GM18907 (cell line): ENCODE measurements at regions not wholly inside any gene's neighbourhood (a gene's known extent, or its start where the extent isn't known, plus 50 kb on each side); places are given as distances from the start of the nearest gene placed in this dataset.
"Not testable (repeated sequence)": the region's sequence is repeated elsewhere in the genome, so short reads cannot be mapped to it uniquely, and the experiment has no call there.

ENCODE experiments used
- ATAC-seq: cut with Tn5 transposase; IDR thresholded peaks from one replicate; pipeline ENCODE4 v1.9.1; 2021; ENCODE audit warnings: mild to moderate bottlenecking, moderate library complexity; ENCODE audit not compliant: unreplicated experiment

DNA sequence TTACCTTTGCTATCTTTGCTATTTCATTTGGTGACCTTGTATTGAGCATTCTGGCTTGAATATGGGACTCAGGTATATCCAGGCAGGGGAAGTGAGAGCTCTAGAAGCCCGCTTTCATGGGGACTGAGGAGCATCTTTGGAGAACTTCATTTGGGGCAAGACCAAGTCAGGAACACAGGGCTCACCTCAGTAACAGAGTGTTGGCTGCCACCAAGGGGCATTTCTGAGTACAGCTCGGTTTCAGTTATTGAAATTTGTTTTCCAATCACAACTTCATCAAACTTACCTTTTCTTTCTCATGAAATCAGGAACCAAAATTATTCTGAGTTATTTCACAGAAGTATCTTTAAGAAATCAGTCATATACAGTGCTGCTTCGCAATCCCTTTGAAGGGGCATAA lies 337.2 kb downstream of the C7orf25 start:
- ATAC-seq, result no peak

DNA sequence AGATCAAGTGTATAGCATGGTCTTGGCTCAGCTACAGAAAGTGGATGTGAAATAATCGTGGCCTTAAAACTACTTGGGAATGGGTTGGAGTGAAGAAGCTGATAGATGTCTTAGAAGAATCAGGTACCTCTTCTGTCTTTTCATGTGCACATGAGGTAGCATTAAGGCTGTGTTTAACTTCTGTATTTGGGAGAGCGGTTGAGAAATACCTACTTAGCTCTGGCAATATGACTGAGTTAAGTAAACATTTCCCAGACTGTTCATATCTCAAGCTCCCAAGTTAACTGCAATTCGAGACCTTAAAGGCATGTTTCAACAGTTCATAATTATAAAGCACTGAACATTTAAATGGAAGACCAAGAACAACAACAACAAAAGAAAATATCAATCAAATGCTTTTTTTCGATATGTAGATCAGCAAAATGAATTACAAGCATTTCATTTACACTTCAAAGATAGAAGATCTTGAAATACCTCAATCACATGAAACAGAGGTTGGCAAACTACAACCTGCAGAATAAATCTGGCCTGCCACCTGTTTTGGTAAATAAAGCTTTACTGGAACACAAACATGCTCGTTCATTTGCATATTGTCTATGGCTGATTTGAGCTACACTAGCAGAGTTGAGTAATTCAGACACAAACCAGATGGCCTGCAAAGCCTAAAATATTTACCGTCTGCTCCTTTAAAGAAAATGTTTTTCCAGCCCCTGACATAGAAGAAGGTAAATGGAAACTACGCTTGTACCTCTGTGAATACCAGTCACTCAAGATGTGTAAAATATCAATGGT lies 337.1 kb upstream of the GLI3 start:
- no peak for ATAC-seq

DNA sequence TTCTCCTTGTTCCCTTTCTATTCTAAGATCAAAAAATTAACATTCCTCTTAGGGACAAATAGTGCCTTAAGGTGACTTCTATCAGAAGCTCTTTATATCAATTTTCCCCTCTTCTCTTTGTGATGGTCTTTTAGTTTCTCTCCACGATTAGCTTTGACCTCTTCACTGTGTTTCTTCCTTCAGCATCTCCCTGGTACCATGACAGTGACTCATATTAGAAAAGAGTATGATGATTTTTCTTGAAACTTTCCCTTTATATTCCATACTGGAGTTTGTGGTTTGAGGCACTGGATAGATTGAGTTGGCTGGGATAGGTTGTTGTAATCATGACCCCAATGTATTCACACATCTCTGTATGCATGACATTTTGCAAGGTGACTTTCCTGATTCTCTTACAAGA lies 335.6 kb upstream of the GLI3 start:
- no peak for ATAC-seq

DNA sequence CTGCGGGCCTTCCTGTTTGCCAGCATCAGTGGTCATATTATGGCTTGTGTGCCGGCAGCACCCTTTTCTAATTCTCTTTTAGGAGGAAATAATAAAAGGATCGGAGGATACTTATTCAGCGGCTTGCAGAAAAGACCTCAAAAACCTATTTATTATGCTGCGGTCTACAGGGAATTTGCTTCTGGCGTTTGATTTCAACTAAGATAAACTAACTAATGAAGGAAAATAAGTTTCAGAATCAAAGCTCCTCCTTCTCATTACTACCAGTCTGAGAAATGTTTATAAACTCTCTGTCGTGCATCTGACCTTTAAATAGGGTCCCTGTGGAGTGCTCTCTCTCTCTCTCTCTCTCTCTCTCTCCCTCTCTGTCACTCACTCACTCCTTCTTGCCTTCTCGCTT lies 335.0 kb upstream of the GLI3 start:
- ATAC-seq, result no peak

DNA sequence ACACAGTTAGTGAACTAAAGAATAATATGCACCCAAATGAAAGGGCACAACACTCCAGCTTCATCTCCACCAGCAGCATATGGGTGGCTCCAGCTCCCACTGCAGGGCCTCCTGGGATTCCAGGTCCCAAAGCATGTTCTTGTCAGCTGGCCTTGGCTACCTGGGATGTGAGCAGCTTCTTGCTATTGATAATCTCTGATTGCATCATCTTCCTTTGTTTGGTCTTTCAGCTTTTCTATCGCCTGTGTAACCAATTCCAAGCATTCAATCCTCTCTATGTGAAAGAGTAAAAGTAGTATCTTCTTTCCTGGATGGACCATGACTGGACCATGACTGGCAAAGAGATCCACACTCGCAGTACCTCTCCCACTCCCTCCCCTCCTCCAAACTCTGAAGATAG lies 333.9 kb upstream of the GLI3 start:
- no peak for ATAC-seq

DNA sequence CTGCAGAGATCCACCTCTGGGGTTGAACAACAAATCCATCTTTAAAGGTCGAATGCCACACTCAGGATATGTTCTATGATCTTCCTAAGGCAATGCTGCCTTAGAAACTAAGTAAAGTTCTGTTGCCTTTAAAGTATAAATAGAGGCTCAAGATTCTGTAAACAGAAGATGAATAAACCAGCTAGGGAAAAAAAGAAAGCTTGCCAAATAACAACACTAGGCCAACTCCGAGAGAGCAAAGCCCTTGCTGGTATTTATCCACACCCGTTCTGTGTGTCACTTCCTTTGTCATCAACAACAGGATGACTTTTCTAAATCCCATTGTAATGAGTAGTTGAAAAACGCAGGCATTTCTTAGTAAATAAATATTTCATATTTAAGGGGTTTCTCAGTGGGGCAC lies 330.0 kb upstream of the GLI3 start:
- ATAC-seq, result no peak

DNA sequence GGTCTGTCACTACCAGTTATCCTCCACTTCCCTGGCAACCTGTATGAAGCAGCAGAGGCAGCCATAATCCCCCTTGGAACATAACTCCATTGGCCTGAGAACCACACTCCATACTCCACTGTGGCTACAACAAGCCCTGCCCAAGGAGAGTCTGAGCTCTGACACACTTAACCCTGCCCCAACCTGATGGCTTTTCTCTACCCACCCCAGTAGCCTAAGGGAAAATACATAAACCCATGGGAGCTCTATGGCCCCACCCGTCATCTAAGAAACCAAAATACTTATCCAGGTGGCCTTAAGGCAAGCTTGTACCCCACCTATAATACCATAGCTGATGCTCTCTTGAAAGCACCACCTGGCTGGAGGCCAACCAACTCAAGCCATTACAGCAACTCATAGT lies 324.8 kb upstream of the GLI3 start:
- ATAC-seq, result no peak

DNA sequence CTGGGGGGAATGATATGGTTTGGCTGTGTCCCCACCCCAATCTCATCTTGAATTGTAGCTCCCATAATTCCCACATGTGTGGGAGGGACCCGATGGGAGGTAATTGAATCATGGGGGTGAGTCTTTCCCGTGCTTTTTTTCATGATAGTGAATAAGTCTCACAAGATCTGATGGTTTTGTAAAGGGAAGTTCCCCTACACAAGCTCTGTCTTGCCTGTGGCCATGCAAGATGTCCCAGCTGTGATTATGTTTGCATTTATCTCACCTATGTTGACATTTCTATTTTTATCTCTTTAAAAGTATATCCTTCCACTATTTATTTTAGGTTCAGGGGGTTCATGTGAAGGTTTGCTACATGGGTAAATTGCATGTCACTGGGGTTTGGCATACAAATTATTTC lies 323.9 kb upstream of the GLI3 start:
- ATAC-seq, result no peak

DNA sequence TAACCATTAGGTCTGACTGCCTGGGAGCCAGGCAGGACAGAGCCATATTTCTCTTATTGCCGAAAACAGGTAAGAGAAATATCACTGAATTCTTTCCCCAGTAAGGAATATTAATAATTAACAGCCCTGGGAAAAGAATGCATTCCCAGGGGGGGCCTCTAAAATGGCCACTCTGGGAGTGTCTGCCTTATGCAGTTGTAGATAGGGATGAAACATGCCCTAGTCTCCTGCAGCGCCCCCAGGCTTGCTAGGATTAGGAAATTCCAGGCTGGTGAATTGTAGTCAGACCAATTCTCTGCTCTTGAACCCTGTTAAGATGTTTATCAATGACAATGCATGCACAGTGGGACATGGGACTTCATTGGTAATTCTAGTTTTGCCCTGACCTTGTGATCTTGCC lies 317.9 kb upstream of the GLI3 start:
- ATAC-seq, result not testable (repeated sequence)

DNA sequence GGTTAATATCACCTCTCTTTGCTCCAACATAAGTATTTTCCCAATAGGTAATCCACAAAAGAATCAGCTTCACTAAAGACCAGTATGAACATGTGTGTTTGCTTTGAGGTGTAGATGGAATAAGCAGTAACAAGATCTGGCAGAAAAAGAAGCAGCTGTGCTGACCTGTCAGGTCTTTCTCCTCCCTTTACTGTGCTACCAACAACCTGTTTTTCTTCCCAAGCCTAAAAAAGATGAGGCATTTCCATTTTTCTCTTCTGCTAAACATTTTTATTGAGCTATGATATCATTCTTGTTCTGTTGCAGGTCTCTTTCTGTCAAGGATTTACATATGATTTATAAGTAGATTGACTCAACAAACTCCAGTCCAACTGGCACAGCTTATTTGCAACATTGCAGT lies 315.2 kb upstream of the GLI3 start:
- no peak for ATAC-seq

DNA sequence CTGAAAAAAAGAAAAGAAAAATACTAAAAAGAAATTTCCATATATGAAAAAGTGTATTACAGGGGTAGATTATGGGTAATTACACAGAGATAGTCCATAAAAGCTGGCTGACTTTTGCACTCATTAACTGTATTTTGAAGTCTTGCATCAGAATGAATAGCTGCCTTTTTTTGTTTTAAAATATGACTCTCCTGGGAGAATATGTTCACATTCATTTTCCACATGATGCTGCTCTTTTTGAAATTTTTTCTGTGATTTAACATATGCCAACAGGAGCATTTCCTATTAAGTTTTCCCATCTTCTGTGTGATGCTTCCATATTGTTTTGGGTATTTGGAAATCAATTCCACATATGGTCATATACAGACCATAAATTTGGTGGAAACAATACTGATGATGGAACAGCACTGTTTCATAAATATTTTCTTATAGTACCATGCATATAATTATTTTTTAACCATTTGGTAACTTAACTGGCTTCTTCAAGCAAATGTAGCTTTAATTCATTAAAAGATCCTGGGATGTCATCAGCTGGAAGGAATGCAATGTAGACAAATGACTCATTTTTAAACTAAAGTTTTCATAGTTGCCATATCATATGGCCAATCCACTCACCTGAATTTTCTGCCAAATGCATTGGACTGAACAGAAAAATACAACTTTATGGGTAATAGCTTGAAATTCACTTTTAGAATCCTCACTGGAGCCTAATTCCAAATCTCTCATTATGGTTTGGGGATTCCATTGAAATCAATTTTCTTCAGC lies 313.9 kb upstream of the GLI3 start:
- no peak for ATAC-seq

DNA sequence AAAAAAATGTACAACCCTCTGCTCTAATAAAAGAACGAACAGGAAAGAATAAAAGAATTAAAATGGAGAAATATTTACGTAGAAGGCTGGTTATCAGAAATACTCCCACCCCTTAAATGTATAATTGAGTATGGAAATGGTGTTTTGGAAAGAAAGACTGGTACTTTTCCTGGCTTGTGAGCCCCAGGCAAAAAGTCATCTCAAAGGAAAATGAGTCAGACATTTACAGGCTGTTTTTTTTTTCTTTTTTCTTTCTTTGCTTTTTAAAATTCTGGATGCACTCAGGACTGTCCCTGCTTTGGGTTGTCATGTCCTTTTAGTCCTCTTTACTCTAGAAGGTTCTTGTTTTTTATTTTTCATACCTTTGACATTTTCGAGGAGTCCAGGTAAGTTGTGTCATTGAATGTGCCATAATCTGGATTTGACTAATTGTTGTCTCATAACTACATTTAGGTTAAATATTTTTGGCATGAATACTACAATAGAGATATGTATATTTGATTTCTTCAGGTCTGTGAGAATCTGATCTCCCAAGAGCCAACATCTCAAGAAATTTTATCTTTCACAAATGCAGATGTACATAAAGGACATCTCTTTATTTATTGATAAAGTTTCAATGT lies 313.0 kb upstream of the GLI3 start:
- no peak for ATAC-seq

DNA sequence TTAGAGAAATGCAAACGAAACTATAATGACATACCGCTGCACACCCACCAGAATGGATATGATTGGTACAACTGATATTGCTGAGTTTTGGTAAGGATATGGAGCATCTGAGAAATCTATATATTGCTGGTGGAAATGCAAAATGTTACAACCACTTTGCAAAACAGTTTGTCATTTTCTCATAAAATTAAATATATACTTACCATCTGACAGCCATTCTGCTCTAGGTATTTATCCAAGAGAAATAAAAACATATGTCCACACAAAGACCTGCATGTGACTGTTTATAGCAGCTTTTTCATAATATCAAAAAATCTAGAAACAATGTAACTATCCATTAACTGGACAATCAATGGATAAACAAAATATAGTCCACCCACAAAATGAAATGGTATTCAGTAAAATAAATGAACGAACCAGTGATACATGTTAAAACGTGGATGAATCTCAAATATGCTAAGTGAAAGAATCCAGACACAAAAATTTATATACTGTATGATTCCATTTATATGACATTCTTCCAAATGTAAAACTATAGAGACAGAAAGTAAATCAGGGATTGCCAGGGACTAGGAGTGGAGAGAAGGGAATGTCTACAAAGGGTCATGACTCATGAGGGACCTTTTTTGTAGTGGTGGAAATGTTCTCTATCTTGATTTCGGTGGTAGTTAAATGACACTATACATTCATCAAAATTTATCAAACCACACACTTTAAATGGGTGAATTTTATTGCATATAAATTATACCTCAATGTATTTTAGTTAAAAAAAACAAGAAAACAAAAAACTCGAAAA lies 312.0 kb upstream of the GLI3 start:
- no peak for ATAC-seq

DNA sequence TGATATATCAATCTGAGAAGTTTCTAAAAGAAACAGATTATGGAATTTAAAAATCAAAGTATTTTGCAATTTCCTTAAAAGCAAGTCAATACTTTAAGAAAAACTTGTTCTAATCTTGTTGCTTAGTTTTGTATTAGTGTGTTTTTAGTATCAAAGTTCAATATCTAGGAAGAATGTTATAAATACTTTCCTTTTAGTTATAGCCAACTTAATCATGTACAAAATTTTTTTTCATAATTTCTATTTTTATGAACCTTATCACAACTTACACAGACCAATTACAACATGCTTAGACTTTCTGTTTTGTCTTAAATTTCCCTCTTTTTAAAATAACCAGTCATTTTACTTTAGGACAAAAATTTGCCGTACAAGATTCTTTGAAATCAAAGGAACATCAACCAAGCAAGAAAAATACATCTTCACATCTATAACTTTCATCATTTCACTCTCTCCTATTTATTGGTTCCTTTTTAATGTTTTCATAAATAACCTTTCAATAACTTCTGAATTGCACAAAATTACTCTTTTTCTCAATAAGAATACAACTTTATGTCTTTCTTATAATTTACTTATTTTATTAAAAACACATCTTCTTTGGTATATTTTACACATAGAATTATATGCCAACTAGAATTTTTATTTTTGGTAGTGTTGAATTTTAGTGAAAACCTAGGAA lies 308.2 kb upstream of the GLI3 start:
- no peak for ATAC-seq

DNA sequence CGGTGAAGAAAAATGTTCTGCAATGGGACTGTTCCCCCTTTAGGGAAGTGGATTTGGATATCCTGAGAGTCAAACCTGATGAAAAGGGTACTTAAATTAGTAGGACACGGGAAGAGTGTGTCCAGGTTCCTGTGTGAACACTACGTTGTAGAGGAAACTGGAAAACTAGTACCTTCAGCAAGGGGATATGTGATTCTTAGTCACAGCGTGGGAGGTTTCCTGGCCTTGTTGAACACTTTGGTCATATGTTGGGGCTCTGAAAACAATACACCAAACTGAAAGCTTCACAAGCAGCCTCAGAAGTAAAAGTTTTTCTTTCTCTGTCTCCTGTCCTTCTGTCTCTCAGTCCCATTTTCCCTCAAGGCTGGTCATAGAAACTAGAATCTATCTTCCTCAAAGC lies 306.9 kb upstream of the GLI3 start:
- no peak for ATAC-seq

DNA sequence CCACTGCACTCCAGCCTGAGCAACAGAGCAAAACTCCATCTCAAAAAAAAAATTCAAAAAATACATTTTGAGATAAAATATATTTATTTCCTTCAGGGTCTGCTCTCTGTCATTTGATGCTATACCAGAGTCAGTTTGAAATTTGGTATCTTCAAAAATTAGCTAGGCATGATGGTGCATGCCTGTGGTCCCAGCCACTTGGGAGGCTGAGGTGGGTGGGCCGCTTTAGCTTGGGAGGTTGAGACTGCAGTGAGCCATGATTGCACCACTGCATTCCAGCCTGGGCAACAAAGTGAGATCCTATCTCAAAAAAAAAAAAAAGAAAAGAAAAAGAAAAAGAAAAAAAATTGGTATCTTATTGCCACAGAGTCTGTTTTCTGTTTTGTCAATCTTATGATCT lies 305.4 kb upstream of the GLI3 start:
- not testable (repeated sequence) for ATAC-seq

DNA sequence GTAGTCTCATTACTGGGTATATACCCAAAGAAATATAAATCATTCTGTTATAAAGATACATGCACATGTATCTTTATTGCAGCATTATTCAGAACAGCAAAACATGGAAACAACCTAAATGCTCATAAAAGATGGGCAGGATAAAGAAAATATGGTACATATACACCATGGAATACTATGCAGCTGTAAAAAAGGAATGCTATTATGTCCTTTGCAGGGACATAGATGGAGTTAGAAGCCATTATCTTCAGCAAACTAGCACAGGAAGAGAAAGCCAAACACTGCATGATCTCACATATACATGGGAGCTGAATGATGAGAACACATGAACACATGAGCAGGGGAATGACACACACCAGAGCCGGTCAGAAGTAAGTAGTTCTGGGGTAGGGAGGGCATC lies 297.4 kb upstream of the GLI3 start:
- no peak for ATAC-seq

DNA sequence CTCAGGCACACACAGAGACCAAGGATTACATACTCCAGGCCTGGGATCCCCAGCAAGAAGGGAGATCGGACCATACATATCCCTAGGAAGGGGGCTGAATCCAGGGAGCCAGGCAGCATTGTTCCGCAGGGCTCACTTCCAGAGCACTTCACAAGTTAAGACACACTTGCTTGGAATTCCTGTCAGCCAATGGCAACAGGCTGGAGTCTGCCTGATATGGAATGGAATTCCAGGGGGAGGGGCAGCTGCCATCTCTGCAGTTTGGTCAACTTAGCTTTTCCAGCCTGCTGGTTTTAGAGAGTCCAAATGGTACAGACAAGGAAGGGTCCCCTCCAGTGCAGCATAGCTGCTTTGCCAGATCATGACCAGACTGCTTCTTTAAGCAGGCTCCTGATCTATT lies 290.0 kb upstream of the GLI3 start:
- ATAC-seq, result no peak

DNA sequence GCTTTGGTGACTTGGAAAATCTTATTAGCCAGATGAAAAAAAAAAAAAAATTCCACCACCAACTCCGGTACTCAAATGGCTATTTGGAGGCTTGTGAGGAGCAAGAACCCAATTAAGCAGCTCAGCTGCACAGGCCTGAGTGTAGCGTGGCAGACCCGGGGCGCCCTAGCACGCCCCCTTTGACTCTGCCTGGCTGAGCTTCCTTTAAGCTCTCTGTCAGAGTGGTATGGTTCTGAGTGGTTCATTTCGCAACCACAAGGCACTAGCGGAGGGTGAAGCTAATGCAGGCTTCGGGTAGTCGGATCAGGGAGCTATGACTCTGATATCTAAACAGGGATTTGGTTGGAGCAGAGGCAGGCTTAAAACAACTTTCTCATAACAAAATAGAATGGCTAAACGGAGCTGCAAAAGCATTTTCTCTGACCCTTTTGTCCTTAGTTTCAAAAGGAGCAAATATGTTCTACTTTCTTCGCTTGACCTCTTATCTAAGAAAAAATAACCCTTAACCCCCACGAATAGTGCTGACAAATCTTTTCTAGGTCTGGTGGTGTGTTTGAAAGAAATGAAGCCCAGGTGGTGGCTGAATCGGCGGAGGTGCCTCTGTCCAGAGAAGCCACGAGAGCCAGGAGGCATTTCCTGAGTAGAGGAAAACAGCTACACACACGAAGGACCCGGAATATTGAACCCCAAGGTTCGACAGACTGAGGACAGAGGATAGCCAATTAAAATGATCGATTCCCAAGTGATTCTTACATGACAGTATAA lies 285.4 kb upstream of the GLI3 start:
- ATAC-seq, result no peak

DNA sequence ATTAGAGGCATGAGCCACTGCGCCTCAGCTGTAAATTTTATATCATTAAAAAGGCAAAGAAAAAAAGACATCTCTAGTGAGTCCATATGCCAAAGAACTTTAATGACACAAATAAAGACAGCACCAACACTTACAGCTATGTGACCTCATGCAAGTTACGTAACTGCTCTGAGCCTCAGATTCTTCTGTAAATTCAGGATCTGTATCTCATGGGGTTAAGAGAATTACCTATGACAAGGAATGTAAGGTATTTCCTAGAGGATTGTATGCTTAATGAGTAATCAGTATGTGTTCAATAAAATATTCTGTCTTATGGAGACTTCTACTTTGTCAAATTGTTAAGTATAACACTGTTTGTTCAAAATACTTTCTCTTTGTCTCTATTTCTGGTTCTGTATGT lies 274.0 kb upstream of the GLI3 start:
- no peak for ATAC-seq
